ENCODE measurements at regions not wholly inside any gene's neighbourhood (a gene's known extent, or its start where the extent isn't known, plus 50 kb on each side); places are given as distances from the start of the nearest gene placed in this dataset.

DNA sequence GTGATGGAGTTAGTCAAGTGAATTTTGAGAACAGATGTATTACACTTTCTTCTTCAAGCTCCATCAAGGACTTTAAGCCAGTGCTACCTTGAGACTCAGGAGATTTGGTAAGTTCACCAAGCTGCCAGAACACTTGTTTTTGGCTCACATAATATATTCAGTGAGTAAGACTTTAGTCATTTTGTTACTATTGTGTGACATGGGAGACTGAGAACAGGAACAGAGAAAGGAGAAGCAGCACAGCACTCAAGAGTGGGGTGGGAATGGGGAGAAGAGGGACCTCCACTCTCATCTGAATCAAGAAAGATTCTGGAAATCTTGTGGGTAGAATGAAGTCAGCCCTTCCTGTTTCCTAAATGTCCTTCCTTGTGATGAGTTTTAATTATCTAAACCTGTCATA lies 87.3 kb upstream of the TET2 start:
- H3K9me3 ChIP-seq = no peaks in the 10 kb centered on the region
- peak overlapping the region in 7 of 8 donors; percentile 59 to 90 (median 79) for H3K27ac ChIP-seq
- intact Hi-C loops (cut with DNase I; ENCODE audit: low total_unique reads) = no loop called here
- TF ChIP-seq, protein P1, sequence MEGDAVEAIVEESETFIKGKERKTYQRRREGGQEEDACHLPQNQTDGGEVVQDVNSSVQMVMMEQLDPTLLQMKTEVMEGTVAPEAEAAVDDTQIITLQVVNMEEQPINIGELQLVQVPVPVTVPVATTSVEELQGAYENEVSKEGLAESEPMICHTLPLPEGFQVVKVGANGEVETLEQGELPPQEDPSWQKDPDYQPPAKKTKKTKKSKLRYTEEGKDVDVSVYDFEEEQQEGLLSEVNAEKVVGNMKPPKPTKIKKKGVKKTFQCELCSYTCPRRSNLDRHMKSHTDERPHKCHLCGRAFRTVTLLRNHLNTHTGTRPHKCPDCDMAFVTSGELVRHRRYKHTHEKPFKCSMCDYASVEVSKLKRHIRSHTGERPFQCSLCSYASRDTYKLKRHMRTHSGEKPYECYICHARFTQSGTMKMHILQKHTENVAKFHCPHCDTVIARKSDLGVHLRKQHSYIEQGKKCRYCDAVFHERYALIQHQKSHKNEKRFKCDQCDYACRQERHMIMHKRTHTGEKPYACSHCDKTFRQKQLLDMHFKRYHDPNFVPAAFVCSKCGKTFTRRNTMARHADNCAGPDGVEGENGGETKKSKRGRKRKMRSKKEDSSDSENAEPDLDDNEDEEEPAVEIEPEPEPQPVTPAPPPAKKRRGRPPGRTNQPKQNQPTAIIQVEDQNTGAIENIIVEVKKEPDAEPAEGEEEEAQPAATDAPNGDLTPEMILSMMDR (IDR thresholded peaks at IDR 0.05 in 8 of 11, conservative IDR thresholded peaks at IDR 0.05 in 3 of 11) = no peak
- TF ChIP-seq POLR2A (IDR thresholded peaks at IDR 0.05) (no peak), POLR2AphosphoS5 (IDR thresholded peaks at IDR 0.05) (no peak)
- no peaks in the 10 kb centered on the region for H3K27me3 ChIP-seq (replicated peaks in 1 of 7)
- no peak for DNase-seq
- H3K36me3 ChIP-seq = no peaks in the 10 kb centered on the region
- H3K4me3 ChIP-seq = peak overlapping the region in 1 of 8 donors; percentile 10
- peaks cover 0 to 55% (median 29%) of the 10 kb centered on the region in 6 donors for H3K4me1 ChIP-seq

DNA sequence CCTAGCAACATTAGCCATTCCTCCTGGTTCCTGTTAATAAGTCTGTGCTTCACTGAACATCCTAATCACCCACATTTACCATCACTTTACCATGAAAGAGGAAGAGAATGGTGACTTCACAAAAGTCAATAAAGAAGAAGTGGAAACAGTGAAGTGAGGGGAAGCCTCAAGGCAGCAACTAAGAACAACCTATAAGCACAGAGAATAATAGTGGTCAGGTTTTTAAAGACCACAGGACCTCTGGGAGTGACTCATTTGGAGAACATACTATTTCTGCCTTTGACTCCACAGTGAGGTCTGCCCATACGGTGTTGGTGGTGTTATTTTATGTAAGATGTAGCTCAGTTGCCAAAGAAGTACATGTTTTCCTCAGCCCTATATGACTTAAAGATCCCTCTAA lies 86.0 kb upstream of the TET2 start:
- TF ChIP-seq, protein P1 (IDR thresholded peaks at IDR 0.05 in 8 of 11, conservative IDR thresholded peaks at IDR 0.05 in 3 of 11) = no peak
- TF ChIP-seq POLR2A (IDR thresholded peaks at IDR 0.05) (no peak), POLR2AphosphoS5 (IDR thresholded peaks at IDR 0.05) (no peak)
- WGBS, 5 donors = 23 to 56% (median 37%) methylated on average over 1 of the region's 1 CpG
- Histone ChIP-seq H3K4me3 (peak overlapping the region in 1 of 8 donors; percentile 41), H3K36me3 (no peaks in the 10 kb centered on the region), H3K27me3 (replicated peaks in 1 of 7) (no peaks in the 10 kb centered on the region), H3K4me1 (peaks cover 0 to 55% (median 29%) of the 10 kb centered on the region in 6 donors), H3K9me3 (no peaks in the 10 kb centered on the region), H3K27ac (peak overlapping the region in 7 of 8 donors; percentile 59 to 90 (median 79))
- DNase-seq = no peak
- intact Hi-C loops (cut with DNase I; ENCODE audit: low total_unique reads) = no loop called here

DNA sequence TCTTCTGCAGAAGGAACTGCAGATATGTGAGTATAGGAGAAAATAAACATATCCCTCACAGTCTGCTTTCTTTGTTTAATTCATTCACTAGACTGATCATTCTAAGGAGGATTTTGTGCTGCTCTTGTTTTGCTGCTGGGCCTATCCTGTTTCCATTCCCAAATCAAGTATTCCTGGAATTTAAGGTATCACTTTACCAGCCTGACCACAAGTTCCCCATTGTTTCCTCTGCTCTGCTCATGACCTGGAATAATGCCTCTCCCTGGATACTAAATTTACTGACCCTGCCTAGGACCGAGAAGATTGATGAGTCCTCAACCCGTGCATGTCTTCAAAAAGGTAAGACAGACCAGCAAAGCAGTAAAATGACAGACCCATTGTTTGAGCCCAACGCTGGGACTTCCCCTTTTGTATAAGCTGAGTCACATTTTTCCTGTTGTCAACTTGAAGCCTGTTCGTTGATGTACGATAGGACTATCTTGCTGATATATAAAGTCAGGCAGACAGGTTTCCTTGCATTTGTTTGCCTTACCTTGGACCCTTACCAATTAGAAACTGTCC lies 85.5 kb upstream of the TET2 start:
- WGBS, 5 donors = 4 to 7% (median 6%) methylated on average over 5 of the region's 5 CpGs
- intact Hi-C loops (cut with DNase I; ENCODE audit: low total_unique reads) = no loop called here
- peak overlapping the region in 7 of 8 donors; percentile 59 to 90 (median 79) for H3K27ac ChIP-seq
- no peaks in the 10 kb centered on the region for H3K27me3 ChIP-seq (replicated peaks in 1 of 7)
- H3K4me3 ChIP-seq = peak overlapping the region in 1 of 8 donors; percentile 41
- no peak for DNase-seq
- H3K4me1 ChIP-seq = peaks cover 0 to 55% (median 29%) of the 10 kb centered on the region in 6 donors
- H3K36me3 ChIP-seq = no peaks in the 10 kb centered on the region
- TF ChIP-seq POLR2A (IDR thresholded peaks at IDR 0.05) = no peak
- TF ChIP-seq, protein P1 (IDR thresholded peaks at IDR 0.05 in 8 of 11, conservative IDR thresholded peaks at IDR 0.05 in 3 of 11) = no peak
- H3K9me3 ChIP-seq = no peaks in the 10 kb centered on the region

DNA sequence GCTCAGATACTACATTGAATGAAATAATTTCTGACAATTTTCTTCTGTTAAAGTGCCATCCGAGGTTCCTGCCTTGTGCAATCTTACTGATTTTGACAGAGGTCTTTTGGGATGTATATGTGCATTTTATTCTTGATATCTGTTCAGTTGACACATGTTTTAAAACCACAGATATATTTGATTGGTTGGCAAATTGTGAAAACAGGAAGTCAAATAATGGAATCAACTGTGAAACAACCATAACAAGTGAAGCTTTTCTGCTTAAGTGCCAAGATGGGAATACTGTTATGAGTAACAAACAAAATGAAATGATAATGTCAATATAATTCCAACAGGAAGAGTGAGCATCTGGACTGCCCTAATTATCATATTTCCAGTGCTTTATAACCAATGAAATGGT lies 84.9 kb upstream of the TET2 start:
- H3K27me3 ChIP-seq (replicated peaks in 1 of 7) = no peaks in the 10 kb centered on the region
- DNase-seq = no peak
- no peak for TF ChIP-seq POLR2A (IDR thresholded peaks at IDR 0.05)
- TF ChIP-seq, protein P1 (IDR thresholded peaks at IDR 0.05 in 8 of 11, conservative IDR thresholded peaks at IDR 0.05 in 3 of 11) = no peak
- no peak for TF ChIP-seq POLR2AphosphoS5 (IDR thresholded peaks at IDR 0.05)
- peaks cover 0 to 55% (median 29%) of the 10 kb centered on the region in 6 donors for H3K4me1 ChIP-seq
- H3K4me3 ChIP-seq = peak overlapping the region in 1 of 8 donors; percentile 41
- H3K27ac ChIP-seq = peak overlapping the region in 7 of 8 donors; percentile 59 to 90 (median 79)
- intact Hi-C loops (cut with DNase I; ENCODE audit: low total_unique reads) = no loop called here
- H3K36me3 ChIP-seq = no peaks in the 10 kb centered on the region
- 9 to 29% (median 17%) methylated on average over 1 of the region's 1 CpG for WGBS, 5 donors
- H3K9me3 ChIP-seq = no peaks in the 10 kb centered on the region
